ENCODE measurements at regions not wholly inside any gene's neighbourhood (a gene's known extent, or its start where the extent isn't known, plus 50 kb on each side); places are given as distances from the start of the nearest gene placed in this dataset.

DNA sequence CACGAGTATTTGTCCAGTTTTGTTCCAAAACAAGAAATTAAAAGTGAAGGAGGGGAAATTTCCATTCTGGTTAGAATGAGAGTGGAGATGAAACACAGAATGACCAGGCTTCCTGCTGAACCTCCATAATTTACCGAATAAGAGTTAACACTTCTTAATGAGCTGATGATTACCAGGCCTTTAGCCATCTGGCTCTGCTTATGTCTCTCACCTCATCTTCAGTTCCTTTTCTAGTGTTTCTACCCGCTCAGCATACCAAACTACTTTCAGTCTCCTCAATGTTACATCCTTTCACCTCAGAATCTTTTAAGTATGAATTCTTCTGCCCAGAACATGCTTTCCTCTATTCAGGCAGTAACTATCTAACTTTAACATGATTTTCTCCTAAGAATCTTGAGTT is 209.0 kb upstream of the RSPO3 start:
- H3K27ac ChIP-seq = no peak overlapping the region
- H3K4me1 ChIP-seq = peaks cover 9 to 13% of the 10 kb centered on the region in 2 donors
- WGBS, 2 donors = 73 to 75% methylated on average over 3 of the region's 3 CpGs
- DNase-seq = no peak
- TF ChIP-seq POLR2A (IDR thresholded peaks at IDR 0.05) = no peak
- TF ChIP-seq, protein P1, sequence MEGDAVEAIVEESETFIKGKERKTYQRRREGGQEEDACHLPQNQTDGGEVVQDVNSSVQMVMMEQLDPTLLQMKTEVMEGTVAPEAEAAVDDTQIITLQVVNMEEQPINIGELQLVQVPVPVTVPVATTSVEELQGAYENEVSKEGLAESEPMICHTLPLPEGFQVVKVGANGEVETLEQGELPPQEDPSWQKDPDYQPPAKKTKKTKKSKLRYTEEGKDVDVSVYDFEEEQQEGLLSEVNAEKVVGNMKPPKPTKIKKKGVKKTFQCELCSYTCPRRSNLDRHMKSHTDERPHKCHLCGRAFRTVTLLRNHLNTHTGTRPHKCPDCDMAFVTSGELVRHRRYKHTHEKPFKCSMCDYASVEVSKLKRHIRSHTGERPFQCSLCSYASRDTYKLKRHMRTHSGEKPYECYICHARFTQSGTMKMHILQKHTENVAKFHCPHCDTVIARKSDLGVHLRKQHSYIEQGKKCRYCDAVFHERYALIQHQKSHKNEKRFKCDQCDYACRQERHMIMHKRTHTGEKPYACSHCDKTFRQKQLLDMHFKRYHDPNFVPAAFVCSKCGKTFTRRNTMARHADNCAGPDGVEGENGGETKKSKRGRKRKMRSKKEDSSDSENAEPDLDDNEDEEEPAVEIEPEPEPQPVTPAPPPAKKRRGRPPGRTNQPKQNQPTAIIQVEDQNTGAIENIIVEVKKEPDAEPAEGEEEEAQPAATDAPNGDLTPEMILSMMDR (IDR thresholded peaks at IDR 0.05) = no peak
- no peak overlapping the region for H3K4me3 ChIP-seq (replicated peaks in 1 of 3)
- H3K27me3 ChIP-seq = no peaks in the 10 kb centered on the region
- intact Hi-C loops (cut with DNase I) = no loop called here
- H3K9me3 ChIP-seq = no peaks in the 10 kb centered on the region
- no peaks in the 10 kb centered on the region for H3K36me3 ChIP-seq

DNA sequence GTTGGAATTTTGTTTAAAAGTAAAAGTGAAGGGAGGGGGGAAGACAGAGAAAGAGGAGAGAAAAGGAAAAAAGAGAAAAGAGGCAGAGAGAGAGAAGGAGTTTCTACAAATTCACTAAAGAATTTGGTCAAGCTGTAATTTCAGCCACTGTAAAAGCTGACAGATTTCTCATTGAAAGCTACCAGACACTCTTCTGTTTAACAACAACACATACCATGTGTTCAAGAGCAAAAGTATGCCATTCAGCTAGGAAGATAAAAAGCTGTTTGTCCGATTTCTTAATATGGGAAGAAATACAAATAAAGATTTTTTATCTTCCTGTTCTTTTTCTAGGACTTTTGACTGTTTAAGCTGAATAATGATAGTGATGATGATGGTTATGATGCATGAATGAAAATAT is 204.8 kb upstream of the RSPO3 start:
- TF ChIP-seq, protein P1 (IDR thresholded peaks at IDR 0.05) = no peak
- no peak for TF ChIP-seq POLR2A (IDR thresholded peaks at IDR 0.05)
- Histone ChIP-seq H3K4me1 (peaks cover 15 to 20% of the 10 kb centered on the region in 2 donors), H3K27me3 (no peaks in the 10 kb centered on the region), H3K27ac (peak overlapping the region; percentile 53 to 76 (median 65)), H3K9me3 (no peaks in the 10 kb centered on the region), H3K36me3 (no peaks in the 10 kb centered on the region), H3K4me3 (replicated peaks in 1 of 3) (no peak overlapping the region)
- WGBS, 2 donors = 16 to 26% methylated on average over 1 of the region's 1 CpG
- intact Hi-C loops (cut with DNase I) = no loop called here
- DNase-seq = no peak

DNA sequence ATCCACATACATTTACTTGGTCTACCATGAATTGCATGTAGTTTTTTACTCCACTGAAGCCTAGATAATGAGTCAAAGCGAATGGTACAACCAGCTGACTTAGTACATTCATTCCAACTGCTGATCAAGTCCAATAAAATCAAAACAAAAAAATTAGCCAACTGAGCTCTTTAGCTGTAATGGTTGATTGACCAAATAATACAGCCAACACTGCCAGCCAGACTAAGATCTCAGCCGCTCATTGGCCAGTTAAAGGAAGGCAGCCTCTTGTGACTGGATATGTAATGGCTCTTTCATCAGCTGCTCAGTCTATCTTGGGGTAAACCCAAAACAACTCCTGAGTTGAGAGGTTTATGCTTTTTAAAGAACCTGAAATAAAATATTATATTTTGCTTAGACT is 204.3 kb upstream of the RSPO3 start:
- WGBS, 2 donors = 25 to 28% methylated on average over 2 of the region's 2 CpGs
- H3K9me3 ChIP-seq = no peaks in the 10 kb centered on the region
- H3K27ac ChIP-seq = peak overlapping the region; percentile 27 to 76 (median 53)
- H3K4me3 ChIP-seq (replicated peaks in 1 of 3) = no peak overlapping the region
- H3K27me3 ChIP-seq = no peaks in the 10 kb centered on the region
- intact Hi-C loops (cut with DNase I) = no loop called here
- DNase-seq = peak; percentile 46 to 57
- TF ChIP-seq, protein P1 (IDR thresholded peaks at IDR 0.05) = no peak
- no peak for TF ChIP-seq POLR2A (IDR thresholded peaks at IDR 0.05)
- peaks cover 15 to 20% of the 10 kb centered on the region in 2 donors for H3K4me1 ChIP-seq
- H3K36me3 ChIP-seq = no peaks in the 10 kb centered on the region

DNA sequence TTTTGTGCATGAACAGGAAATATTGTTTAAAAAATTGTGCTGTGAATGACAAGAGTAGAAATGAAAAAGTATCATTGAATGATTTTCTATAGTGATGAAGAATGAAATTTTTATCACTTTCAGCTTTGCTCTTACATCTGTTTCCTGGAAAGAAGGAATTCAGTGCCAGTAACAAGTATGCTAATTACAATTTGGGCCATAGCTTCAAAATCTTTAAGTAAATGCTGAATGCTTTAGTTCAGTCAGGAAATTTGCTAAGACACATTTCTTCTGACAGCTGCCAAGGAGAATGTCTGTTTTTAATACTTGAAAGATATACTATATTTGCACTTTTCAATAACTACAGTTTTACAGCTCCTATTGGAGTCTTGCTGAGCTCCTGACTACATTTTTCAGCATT is 203.7 kb upstream of the RSPO3 start:
- H3K9me3 ChIP-seq = no peaks in the 10 kb centered on the region
- TF ChIP-seq, protein P1 (IDR thresholded peaks at IDR 0.05) = no peak
- no peak for TF ChIP-seq POLR2A (IDR thresholded peaks at IDR 0.05)
- H3K4me1 ChIP-seq = peaks cover 15 to 20% of the 10 kb centered on the region in 2 donors
- no peaks in the 10 kb centered on the region for H3K36me3 ChIP-seq
- peak overlapping the region; percentile 14 to 76 (median 53) for H3K27ac ChIP-seq
- no peak overlapping the region for H3K4me3 ChIP-seq (replicated peaks in 1 of 3)
- DNase-seq = no peak
- intact Hi-C loops (cut with DNase I) = no loop called here
- no peaks in the 10 kb centered on the region for H3K27me3 ChIP-seq

DNA sequence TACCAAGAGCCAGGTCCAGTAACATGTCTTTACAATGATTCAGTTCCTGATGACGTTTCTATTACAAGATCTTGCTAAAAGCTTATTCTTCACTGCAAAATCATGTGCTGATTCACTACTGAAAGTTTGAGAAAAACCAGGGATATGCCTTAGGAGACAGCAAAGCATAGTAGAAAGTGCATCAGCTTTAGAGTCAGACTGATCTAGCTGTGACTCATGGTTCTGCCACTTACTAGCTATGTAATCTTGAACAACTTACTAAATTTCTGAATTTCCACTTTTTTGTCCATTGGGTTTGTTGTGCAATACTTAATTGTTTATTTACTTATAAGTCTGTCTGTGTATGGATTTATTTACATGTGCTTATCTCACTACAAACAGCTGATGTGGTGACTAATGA is 198.5 kb upstream of the RSPO3 start:
- intact Hi-C loops (cut with DNase I) = no loop called here

More for the DNA sequence above, 198.5 kb upstream of the RSPO3 start:
- no peak for DNase-seq
- no peaks in the 10 kb centered on the region for H3K27me3 ChIP-seq
- H3K27ac ChIP-seq = no peak overlapping the region
- 65 to 79% methylated on average over 1 of the region's 1 CpG for WGBS, 2 donors
- H3K9me3 ChIP-seq = no peaks in the 10 kb centered on the region
- TF ChIP-seq, protein P1 (IDR thresholded peaks at IDR 0.05) = no peak
- no peak for TF ChIP-seq POLR2A (IDR thresholded peaks at IDR 0.05)
- H3K4me3 ChIP-seq (replicated peaks in 1 of 3) = no peak overlapping the region
- H3K4me1 ChIP-seq = peaks cover 1 to 2% of the 10 kb centered on the region in 2 donors
- no peaks in the 10 kb centered on the region for H3K36me3 ChIP-seq

Measured in thyroid gland (tissue), 4 donors.